ENCODE measurements at regions not wholly inside any gene's neighbourhood (a gene's known extent, or its start where the extent isn't known, plus 50 kb on each side); places are given as distances from the start of the nearest gene placed in this dataset.

DNA sequence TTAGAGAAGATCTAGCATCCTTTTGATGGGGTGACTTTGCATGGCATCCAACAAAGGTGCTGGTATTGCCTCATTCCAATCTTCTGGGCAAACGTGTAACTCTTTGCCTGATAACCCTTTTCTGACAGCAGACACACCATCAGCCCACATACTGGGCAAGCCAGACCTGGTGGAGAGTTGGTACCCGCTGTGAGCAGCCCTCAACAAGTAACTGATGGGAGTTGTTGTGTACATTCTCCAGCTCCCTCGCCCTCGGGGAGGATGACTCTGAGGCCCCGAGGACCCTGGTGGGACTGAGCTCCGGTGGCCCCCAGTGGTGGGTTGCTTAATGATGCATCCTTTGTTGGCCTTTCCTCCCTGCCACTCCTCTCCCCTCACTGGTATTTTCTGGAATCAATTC lies 102.4 kb upstream of the SLC6A11 start:
- no peak overlapping the region for H2AFZ ChIP-seq (ENCODE audit: low read depth, low read length)
- no peak overlapping the region for H3K4me3 ChIP-seq (ENCODE audit: low read length)

DNA sequence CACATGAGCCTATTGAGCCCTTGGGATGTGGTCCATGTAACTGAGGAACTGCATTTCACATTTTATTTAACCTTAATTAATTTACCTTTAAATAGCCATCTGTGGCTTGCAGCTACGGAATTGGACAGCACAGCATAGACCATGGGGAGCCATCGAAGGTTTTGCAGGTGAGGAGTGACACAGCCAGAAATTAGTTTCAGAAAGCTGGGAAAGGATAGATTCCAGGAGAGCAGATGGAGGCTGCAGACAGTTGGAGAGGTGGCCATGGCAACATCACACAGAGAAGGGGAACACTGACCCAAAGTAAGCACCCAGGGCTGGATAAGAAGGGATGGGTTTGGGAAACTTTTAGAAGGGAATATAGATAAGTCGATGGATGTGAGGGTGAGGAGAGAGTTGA lies 100.1 kb upstream of the SLC6A11 start:
- Histone ChIP-seq H3K27ac (ENCODE audit: low read length) (no peak overlapping the region), H3K36me3 (replicated peaks; ENCODE audit: low read depth, low read length) (no peaks in the 10 kb centered on the region), H3K4me1 (ENCODE audit: low read length) (no peaks in the 10 kb centered on the region), H3K4me3 (ENCODE audit: low read length) (no peak overlapping the region), H3K4me2 (ENCODE audit: low read length) (no peak overlapping the region), H3K79me2 (ENCODE audit: low read length) (no peaks in the 10 kb centered on the region), H3K27me3 (ENCODE audit: low read depth, low read length) (peaks cover 25% of the 10 kb centered on the region; the same call in 1 of the 2 replicates), H3K9me3 (ENCODE audit: insufficient read depth, low read length) (peaks cover 2% of the 10 kb centered on the region; the same call in 1 of the 2 replicates), H4K20me1 (ENCODE audit: insufficient read depth, low read length) (no peaks in the 10 kb centered on the region), H3K9ac (ENCODE audit: low read length) (no peak overlapping the region), H2AFZ (ENCODE audit: low read depth, low read length) (no peak overlapping the region)
- no peak for TF ChIP-seq EZH2phosphoT487 (IDR thresholded peaks at IDR 0.05; ENCODE audit: low read depth)
- TF ChIP-seq, protein P1, sequence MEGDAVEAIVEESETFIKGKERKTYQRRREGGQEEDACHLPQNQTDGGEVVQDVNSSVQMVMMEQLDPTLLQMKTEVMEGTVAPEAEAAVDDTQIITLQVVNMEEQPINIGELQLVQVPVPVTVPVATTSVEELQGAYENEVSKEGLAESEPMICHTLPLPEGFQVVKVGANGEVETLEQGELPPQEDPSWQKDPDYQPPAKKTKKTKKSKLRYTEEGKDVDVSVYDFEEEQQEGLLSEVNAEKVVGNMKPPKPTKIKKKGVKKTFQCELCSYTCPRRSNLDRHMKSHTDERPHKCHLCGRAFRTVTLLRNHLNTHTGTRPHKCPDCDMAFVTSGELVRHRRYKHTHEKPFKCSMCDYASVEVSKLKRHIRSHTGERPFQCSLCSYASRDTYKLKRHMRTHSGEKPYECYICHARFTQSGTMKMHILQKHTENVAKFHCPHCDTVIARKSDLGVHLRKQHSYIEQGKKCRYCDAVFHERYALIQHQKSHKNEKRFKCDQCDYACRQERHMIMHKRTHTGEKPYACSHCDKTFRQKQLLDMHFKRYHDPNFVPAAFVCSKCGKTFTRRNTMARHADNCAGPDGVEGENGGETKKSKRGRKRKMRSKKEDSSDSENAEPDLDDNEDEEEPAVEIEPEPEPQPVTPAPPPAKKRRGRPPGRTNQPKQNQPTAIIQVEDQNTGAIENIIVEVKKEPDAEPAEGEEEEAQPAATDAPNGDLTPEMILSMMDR (IDR thresholded peaks at IDR 0.05; ENCODE audit: low read depth, low read length), result no peak

More for the DNA sequence above, 102.4 kb upstream of the SLC6A11 start:
- H3K36me3 ChIP-seq (replicated peaks; ENCODE audit: low read depth, low read length), result no peaks in the 10 kb centered on the region
- TF ChIP-seq EZH2phosphoT487 (IDR thresholded peaks at IDR 0.05; ENCODE audit: low read depth), result no peak
- TF ChIP-seq, protein P1 (IDR thresholded peaks at IDR 0.05; ENCODE audit: low read depth, low read length), result no peak
- H4K20me1 ChIP-seq (ENCODE audit: insufficient read depth, low read length), result no peaks in the 10 kb centered on the region
- H3K4me1 ChIP-seq (ENCODE audit: low read length), result no peaks in the 10 kb centered on the region
- H3K79me2 ChIP-seq (ENCODE audit: low read length), result no peaks in the 10 kb centered on the region
- H3K27ac ChIP-seq (ENCODE audit: low read length), result no peak overlapping the region
- H3K9ac ChIP-seq (ENCODE audit: low read length), result no peak overlapping the region
- no peak overlapping the region for H3K4me2 ChIP-seq (ENCODE audit: low read length)
- H3K9me3 ChIP-seq (ENCODE audit: insufficient read depth, low read length), result peaks cover 2% of the 10 kb centered on the region; the same call in 1 of the 2 replicates
- H3K27me3 ChIP-seq (ENCODE audit: low read depth, low read length), result peaks cover 20% of the 10 kb centered on the region; the same call in 1 of the 2 replicates

DNA sequence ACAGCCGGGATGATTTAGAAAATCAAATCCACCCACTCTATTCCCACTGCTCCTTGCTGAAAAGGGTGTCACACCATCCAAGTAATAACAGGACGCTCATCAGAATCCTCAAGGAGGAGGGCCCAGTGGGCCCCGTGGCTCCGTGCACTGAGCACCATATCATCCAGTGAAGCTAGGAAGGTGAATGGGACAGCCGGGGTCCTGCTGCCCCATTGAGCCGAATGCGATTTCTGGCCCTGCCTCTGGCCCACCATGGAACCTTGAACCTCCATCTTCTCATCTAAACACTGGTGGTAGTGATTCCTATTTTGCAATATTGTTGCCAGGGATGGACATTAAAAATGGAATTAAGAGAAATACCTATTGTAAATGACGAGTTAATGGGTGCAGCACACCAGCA lies 99.1 kb upstream of the SLC6A11 start:
- H3K9me3 ChIP-seq (ENCODE audit: insufficient read depth, low read length), result peaks cover 2% of the 10 kb centered on the region; the same call in 1 of the 2 replicates
- TF ChIP-seq, protein P1 (IDR thresholded peaks at IDR 0.05; ENCODE audit: low read depth, low read length), result no peak
- no peak for TF ChIP-seq EZH2phosphoT487 (IDR thresholded peaks at IDR 0.05; ENCODE audit: low read depth)
- no peak overlapping the region for H3K4me3 ChIP-seq (ENCODE audit: low read length)

DNA sequence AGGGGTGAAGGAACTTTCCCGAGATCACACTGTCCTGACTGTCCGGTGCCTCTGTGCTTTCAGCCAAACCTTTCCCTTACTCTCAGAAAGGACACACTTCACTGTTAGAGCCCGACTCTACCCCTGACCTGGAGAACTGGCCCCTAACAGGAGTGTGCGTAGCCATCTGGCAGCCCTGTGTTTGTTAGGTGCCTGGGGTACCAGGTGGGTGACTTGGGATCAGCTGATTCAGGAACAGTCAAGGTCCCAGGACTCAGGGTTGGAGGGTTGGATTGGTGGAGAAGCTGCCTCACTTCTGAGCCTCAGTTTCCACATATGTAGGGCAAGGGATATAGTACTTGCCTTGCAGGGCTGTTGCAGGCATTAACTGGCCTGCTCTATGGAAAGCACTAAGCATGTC lies 98.3 kb upstream of the SLC6A11 start:
- Histone ChIP-seq H3K27ac (ENCODE audit: low read length) (no peak overlapping the region), H3K9me3 (ENCODE audit: insufficient read depth, low read length) (peaks cover 2% of the 10 kb centered on the region; the same call in 1 of the 2 replicates), H2AFZ (ENCODE audit: low read depth, low read length) (no peak overlapping the region), H3K9ac (ENCODE audit: low read length) (no peak overlapping the region), H3K36me3 (replicated peaks; ENCODE audit: low read depth, low read length) (no peaks in the 10 kb centered on the region), H3K4me3 (ENCODE audit: low read length) (no peak overlapping the region), H4K20me1 (ENCODE audit: insufficient read depth, low read length) (no peaks in the 10 kb centered on the region), H3K4me2 (ENCODE audit: low read length) (no peak overlapping the region), H3K4me1 (ENCODE audit: low read length) (no peaks in the 10 kb centered on the region), H3K79me2 (ENCODE audit: low read length) (no peaks in the 10 kb centered on the region), H3K27me3 (ENCODE audit: low read depth, low read length) (peaks cover 32% of the 10 kb centered on the region)
- TF ChIP-seq EZH2phosphoT487 (IDR thresholded peaks at IDR 0.05; ENCODE audit: low read depth), result no peak
- TF ChIP-seq, protein P1 (IDR thresholded peaks at IDR 0.05; ENCODE audit: low read depth, low read length), result no peak

More for the DNA sequence above, 99.1 kb upstream of the SLC6A11 start:
- H3K4me1 ChIP-seq (ENCODE audit: low read length), result no peaks in the 10 kb centered on the region
- no peak overlapping the region for H3K9ac ChIP-seq (ENCODE audit: low read length)
- H4K20me1 ChIP-seq (ENCODE audit: insufficient read depth, low read length), result no peaks in the 10 kb centered on the region
- no peak overlapping the region for H3K4me2 ChIP-seq (ENCODE audit: low read length)
- no peaks in the 10 kb centered on the region for H3K36me3 ChIP-seq (replicated peaks; ENCODE audit: low read depth, low read length)
- H3K27me3 ChIP-seq (ENCODE audit: low read depth, low read length), result peaks cover 32% of the 10 kb centered on the region
- H3K79me2 ChIP-seq (ENCODE audit: low read length), result no peaks in the 10 kb centered on the region
- no peak overlapping the region for H2AFZ ChIP-seq (ENCODE audit: low read depth, low read length)
- H3K27ac ChIP-seq (ENCODE audit: low read length), result no peak overlapping the region

Measured in OCI-LY3 (cell line).